Ishikawa (cell line): ENCODE measurements at regions not wholly inside any gene's neighbourhood (a gene's known extent, or its start where the extent isn't known, plus 50 kb on each side); places are given as distances from the start of the nearest gene placed in this dataset.

Experiments
- CEBPB ChIP-seq: IDR thresholded peaks from 2 replicates; pipeline ENCODE4 v1.6.1; 2012
- EGR1 ChIP-seq: IDR thresholded peaks from 2 replicates; pipeline ENCODE4 v1.6.1; 2012
- EP300 ChIP-seq: IDR thresholded peaks from 2 replicates; pipeline ENCODE4 v1.6.1; 2012; ENCODE audit warnings: borderline replicate concordance
- NFIC ChIP-seq: IDR thresholded peaks from 2 replicates; pipeline ENCODE4 v1.6.1; 2012
- RAD21 ChIP-seq: IDR thresholded peaks from 2 replicates; pipeline ENCODE4 v1.6.1; 2012; ENCODE audit warnings: low read depth
- TAF1 ChIP-seq: IDR thresholded peaks from 2 replicates; pipeline ENCODE4 v1.6.1; 2012; ENCODE audit warnings: low read depth, mild to moderate bottlenecking
- TCF12 ChIP-seq: IDR thresholded peaks from 2 replicates; pipeline ENCODE4 v1.6.1; 2012; ENCODE audit warnings: low read depth
- TEAD4 ChIP-seq: IDR thresholded peaks from 2 replicates; pipeline ENCODE4 v1.6.1; 2012
- YY1 ChIP-seq: IDR thresholded peaks from 2 replicates; pipeline ENCODE4 v1.6.1; 2012; ENCODE audit warnings: low read depth
- TF ChIP-seq, protein P1 (sequence below): IDR thresholded peaks from 2 replicates; pipeline ENCODE4 v1.6.1; 2012; ENCODE audit warnings: low read depth, mild to moderate bottlenecking
- TF ChIP-seq, protein P2 (sequence below): IDR thresholded peaks from 2 replicates; pipeline ENCODE4 v1.6.1; 2012

DNA sequence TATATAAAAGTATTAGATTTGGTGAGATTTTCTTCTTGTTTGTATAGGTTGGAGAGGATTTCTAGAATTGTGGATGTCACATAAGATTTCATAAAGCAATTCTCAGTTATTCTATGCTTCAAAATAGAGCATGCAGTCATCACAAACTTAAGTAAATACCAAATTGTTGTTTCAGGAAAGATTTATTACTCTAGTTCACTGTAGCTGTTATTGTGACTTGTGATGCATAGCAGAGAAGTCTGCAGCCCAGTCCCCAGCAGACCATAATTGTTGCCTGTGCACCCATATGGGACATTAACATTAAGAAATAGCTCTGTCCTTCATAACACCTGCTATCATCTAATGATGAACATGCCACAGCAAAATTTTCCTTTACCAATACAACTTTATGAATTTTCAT, 228.0 kb upstream of the FAM83B start:
- TF ChIP-seq CEBPB: 0 out of 2 replicates have a peak, but pooled peaks have one; percentile 11
- peak; percentile 64; the same call in 1 of the 2 replicates for TF ChIP-seq TEAD4
- TF ChIP-seq YY1: no peak
- peak; percentile 67 for TF ChIP-seq EP300
- TF ChIP-seq TAF1: no peak
- peak; percentile 60; the same call in 1 of the 2 replicates for TF ChIP-seq TCF12
- TF ChIP-seq EGR1: no peak
- TF ChIP-seq, protein P1, sequence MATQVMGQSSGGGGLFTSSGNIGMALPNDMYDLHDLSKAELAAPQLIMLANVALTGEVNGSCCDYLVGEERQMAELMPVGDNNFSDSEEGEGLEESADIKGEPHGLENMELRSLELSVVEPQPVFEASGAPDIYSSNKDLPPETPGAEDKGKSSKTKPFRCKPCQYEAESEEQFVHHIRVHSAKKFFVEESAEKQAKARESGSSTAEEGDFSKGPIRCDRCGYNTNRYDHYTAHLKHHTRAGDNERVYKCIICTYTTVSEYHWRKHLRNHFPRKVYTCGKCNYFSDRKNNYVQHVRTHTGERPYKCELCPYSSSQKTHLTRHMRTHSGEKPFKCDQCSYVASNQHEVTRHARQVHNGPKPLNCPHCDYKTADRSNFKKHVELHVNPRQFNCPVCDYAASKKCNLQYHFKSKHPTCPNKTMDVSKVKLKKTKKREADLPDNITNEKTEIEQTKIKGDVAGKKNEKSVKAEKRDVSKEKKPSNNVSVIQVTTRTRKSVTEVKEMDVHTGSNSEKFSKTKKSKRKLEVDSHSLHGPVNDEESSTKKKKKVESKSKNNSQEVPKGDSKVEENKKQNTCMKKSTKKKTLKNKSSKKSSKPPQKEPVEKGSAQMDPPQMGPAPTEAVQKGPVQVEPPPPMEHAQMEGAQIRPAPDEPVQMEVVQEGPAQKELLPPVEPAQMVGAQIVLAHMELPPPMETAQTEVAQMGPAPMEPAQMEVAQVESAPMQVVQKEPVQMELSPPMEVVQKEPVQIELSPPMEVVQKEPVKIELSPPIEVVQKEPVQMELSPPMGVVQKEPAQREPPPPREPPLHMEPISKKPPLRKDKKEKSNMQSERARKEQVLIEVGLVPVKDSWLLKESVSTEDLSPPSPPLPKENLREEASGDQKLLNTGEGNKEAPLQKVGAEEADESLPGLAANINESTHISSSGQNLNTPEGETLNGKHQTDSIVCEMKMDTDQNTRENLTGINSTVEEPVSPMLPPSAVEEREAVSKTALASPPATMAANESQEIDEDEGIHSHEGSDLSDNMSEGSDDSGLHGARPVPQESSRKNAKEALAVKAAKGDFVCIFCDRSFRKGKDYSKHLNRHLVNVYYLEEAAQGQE: no peak
- TF ChIP-seq, protein P2, sequence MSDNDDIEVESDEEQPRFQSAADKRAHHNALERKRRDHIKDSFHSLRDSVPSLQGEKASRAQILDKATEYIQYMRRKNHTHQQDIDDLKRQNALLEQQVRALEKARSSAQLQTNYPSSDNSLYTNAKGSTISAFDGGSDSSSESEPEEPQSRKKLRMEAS: no peak
- TF ChIP-seq RAD21: no peak
- 0 out of 2 replicates have a peak, but pooled peaks have one; percentile 23 for TF ChIP-seq NFIC
